ENCODE measurements at regions not wholly inside any gene's neighbourhood (a gene's known extent, or its start where the extent isn't known, plus 50 kb on each side); places are given as distances from the start of the nearest gene placed in this dataset.

DNA sequence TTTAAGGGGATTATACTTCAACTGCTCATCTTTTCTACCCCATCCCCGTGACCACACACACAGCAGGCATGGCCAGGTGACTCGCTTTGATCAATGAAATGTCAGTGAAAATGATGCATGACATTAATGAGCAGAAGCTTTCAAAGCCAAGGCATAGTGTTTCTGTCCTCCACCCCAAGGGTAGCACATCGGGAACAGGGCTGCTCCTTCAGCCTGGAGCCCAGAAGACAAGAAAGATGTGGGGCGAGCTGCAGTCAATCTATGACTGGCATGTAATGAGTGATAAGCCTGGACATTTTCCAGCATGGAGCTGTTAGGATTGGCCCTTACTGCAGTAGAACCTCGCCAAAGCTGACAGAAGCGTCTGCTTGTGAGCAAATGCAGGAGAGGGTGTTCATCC lies 122.6 kb upstream of the IRX2 start (continued):
- TF ChIP-seq FOXM1 (IDR thresholded peaks at IDR 0.05; ENCODE audit: low read depth) (no peak), FOXM1 (CRISPR knock-in tag; IDR thresholded peaks at IDR 0.05; ENCODE audit: low read depth) (no peak), POLR3A (IDR thresholded peaks at IDR 0.05; ENCODE audit: borderline replicate concordance, extremely low read depth, insufficient read depth, insufficient read length) (no peak), ZNF740 (CRISPR knock-in tag; IDR thresholded peaks at IDR 0.05) (no peak), ZNF740 (tag; IDR thresholded peaks at IDR 0.05) (no peak), TFAM (CRISPR knock-in tag; conservative IDR thresholded peaks at IDR 0.05) (no peak)

DNA sequence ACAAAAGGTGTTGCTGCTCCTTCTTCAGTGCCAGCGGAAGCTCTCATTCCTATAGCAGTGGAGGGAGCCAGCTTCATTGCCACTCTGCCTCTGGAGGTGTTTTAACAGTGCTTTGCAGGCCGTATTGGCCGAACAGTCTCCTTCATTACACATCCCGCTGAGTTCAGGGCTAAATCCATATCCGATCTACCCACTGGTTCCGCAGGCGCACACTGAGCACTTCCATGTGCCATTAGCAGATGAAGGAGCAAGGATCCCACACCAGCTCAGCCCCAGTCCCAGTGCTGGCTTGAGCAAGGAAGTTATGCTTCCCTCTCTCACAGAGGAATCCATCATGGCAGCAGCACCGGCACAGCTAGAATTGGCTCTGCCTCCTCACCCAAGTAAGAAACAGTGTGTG lies 121.2 kb upstream of the IRX2 start:
- Histone ChIP-seq H3K4me3 (no peak overlapping the region), H3K4me2 (ENCODE audit: insufficient read depth, low read length) (no peak overlapping the region), H3K36me3 (ENCODE audit: control insufficient read depth, insufficient read depth, low read length) (no peaks in the 10 kb centered on the region), H3K79me2 (ENCODE audit: control insufficient read depth, insufficient read depth, low read length) (no peaks in the 10 kb centered on the region), H3K27me3 (ENCODE audit: control insufficient read depth in 2 of 2, insufficient read depth in 2 of 2, low read length in 2 of 2) (peaks cover 0 to 11% of the 10 kb centered on the region in 2 experiments; a peak in 3 of 5 replicates), H4K20me1 (replicated peaks; ENCODE audit: control insufficient read depth, insufficient read depth, low read length) (peaks cover 3% of the 10 kb centered on the region; the same call in 1 of the 2 replicates), H3K9me3 (replicated peaks; ENCODE audit: control insufficient read depth, insufficient read depth, low read depth, low read length) (no peaks in the 10 kb centered on the region), H3K27ac (ENCODE audit: extremely low read depth, low read depth, low read length) (no peak overlapping the region), H3K9me1 (ENCODE audit: control insufficient read depth, insufficient read depth, low read length) (no peaks in the 10 kb centered on the region), H2AFZ (ENCODE audit: low read depth, low read length) (no peak overlapping the region), H3K9ac (ENCODE audit: insufficient read depth in 1 of 2, low read depth in 2 of 2, low read length in 2 of 2) (no peak overlapping the region), H3K4me1 (replicated peaks in 1 of 2; ENCODE audit: control insufficient read depth in 2 of 2, insufficient read depth in 2 of 2, low read length in 2 of 2) (no peaks in the 10 kb centered on the region)
- intact Hi-C loops (cut with micrococcal nuclease), result no loop called here
- DNase-seq (ENCODE audit: extremely low read depth in 1 of 4, low spot score in 3 of 4), result no peak
- ChIA-PET CTCF (ENCODE audit: low intra/inter-chr PET ratio) (no interaction called here), POLR2A (no interaction called here)
- in situ Hi-C loops (cut with MboI), result no loop called here
- no TSS peak for BruUV-seq (replicated peaks)
- FAIRE-seq, result no peak
- WGBS (ENCODE audit: insufficient coverage, low coverage, missing lambda C conversion rate), result 0% methylated on average over 8 of the region's 8 CpGs
- ATAC-seq, result no peak
- TF ChIP-seq SMARCA4 (IDR thresholded peaks at IDR 0.05), result no peak
- TF ChIP-seq, protein P1, sequence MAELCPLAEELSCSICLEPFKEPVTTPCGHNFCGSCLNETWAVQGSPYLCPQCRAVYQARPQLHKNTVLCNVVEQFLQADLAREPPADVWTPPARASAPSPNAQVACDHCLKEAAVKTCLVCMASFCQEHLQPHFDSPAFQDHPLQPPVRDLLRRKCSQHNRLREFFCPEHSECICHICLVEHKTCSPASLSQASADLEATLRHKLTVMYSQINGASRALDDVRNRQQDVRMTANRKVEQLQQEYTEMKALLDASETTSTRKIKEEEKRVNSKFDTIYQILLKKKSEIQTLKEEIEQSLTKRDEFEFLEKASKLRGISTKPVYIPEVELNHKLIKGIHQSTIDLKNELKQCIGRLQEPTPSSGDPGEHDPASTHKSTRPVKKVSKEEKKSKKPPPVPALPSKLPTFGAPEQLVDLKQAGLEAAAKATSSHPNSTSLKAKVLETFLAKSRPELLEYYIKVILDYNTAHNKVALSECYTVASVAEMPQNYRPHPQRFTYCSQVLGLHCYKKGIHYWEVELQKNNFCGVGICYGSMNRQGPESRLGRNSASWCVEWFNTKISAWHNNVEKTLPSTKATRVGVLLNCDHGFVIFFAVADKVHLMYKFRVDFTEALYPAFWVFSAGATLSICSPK (IDR thresholded peaks at IDR 0.05; ENCODE audit: borderline replicate concordance), result no peak
- no peak for TF ChIP-seq BRF1 (IDR thresholded peaks at IDR 0.05; ENCODE audit: borderline replicate concordance, extremely low read depth, insufficient read length)
- TF ChIP-seq HMBOX1 (IDR thresholded peaks at IDR 0.05), result no peak
- no peak for TF ChIP-seq PRMT5 (CRISPR knock-in tag; IDR thresholded peaks at IDR 0.05)
- TF ChIP-seq IRF2 (CRISPR knock-in tag; IDR thresholded peaks at IDR 0.05), result no peak
- no peak for TF ChIP-seq ZNF121 (CRISPR knock-in tag; conservative IDR thresholded peaks at IDR 0.05)
- TF ChIP-seq MBD1 (CRISPR knock-in tag; IDR thresholded peaks at IDR 0.05), result no peak
- TF ChIP-seq CC2D1A (IDR thresholded peaks at IDR 0.05), result no peak
- TF ChIP-seq CBX3 (IDR thresholded peaks at IDR 0.05; ENCODE audit: borderline replicate concordance in 1 of 2, low read length in 2 of 2), result no peak
- no peak for TF ChIP-seq NFE2 (IDR thresholded peaks at IDR 0.05; ENCODE audit: low read depth)
